Fibroblast of pulmonary artery (primary cell): ENCODE measurements at regions not wholly inside any gene's neighbourhood (a gene's known extent, or its start where the extent isn't known, plus 50 kb on each side); places are given as distances from the start of the nearest gene placed in this dataset.

ENCODE experiments used
- DNase-seq: peaks from one replicate; pipeline ENCODE4 v3.0.0-alpha.2; 2010; ENCODE audit warnings: low read depth
- H3K4me3 ChIP-seq: replicated peaks from 2 replicates; pipeline ENCODE4 v1.5.1; 2011; ENCODE audit warnings: low read depth, mild to moderate bottlenecking, control low read depth, low read length, moderate library complexity
- TF ChIP-seq, protein P1 (sequence below): IDR thresholded peaks from 2 replicates; pipeline ENCODE4 v1.5.1; 2011; ENCODE audit warnings: mild to moderate bottlenecking, control low read depth, low read length, inconsistent platforms; ENCODE audit errors: missing control alignments

DNA sequence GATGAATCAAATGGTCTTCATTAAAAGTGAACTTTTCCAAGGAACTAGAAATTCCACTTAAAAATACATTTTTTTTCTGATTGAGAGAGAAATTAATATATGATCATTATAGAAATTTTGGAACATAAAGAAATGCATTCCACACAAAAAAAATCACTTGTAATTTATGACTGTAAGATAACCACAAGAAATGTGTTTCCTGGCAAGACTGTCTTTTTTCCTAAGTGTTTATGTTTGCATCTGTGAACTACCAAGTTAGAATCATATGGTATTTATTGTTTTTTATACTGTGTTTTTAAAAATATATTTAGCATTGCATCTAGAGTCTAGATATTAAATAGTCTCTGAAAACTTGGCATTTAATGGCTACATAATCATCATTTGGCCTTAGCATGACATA, 726.8 kb downstream of the BCL11B start:
- no peak overlapping the region for H3K4me3 ChIP-seq
- TF ChIP-seq, protein P1, sequence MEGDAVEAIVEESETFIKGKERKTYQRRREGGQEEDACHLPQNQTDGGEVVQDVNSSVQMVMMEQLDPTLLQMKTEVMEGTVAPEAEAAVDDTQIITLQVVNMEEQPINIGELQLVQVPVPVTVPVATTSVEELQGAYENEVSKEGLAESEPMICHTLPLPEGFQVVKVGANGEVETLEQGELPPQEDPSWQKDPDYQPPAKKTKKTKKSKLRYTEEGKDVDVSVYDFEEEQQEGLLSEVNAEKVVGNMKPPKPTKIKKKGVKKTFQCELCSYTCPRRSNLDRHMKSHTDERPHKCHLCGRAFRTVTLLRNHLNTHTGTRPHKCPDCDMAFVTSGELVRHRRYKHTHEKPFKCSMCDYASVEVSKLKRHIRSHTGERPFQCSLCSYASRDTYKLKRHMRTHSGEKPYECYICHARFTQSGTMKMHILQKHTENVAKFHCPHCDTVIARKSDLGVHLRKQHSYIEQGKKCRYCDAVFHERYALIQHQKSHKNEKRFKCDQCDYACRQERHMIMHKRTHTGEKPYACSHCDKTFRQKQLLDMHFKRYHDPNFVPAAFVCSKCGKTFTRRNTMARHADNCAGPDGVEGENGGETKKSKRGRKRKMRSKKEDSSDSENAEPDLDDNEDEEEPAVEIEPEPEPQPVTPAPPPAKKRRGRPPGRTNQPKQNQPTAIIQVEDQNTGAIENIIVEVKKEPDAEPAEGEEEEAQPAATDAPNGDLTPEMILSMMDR = no peak
- no peak for DNase-seq

DNA sequence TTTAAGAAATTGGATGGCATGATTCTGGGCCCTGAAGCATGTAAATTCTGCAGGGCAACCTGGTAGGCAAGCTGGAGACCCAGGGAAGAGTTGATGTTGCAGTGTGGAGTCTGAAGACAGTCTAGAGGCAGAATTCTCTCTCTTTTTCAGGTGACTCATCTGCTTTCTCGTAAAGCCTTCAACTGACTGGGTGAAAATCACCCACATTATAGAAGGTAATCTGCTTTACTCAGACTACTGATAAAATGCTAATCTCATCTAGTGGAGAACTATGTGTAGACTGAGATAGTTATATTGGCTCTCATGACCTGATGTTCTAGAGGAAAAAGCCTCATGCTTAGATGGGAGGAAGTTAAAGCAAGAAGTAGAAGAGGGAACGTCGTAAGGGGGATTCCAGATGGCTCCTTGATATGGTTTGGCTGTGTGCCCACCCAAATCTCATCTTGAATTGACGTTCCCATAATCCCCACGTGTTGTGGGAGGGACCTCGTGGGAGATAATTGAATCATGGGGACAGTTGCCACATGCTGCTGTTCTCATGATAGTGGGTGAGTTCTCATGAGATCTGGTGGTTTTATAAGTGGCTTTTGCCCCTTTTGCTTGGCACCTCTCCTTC, 723.8 kb downstream of the BCL11B start:
- H3K4me3 ChIP-seq = no peak overlapping the region
- DNase-seq = no peak
- TF ChIP-seq, protein P1 = no peak

DNA sequence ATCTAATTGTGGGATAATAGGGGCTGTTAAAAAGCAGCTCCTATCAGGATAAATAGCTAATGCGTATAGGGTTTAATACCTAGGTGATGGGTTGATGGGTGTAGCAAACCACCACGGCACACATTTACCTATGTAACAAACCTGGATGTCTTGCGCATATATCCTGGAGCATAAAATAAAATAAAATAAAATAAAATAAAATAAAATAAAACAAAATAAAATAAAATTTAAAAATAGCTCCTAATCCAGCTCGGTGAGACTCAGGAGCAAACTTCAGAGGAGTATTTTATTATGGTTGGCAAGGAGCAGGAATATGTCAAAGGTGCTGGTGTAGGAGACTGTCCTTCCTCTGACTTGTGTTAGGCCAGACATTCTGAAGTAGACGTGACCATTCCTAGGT, 721.0 kb downstream of the BCL11B start:
- DNase-seq = no peak
- H3K4me3 ChIP-seq = no peak overlapping the region
- TF ChIP-seq, protein P1 = no peak

DNA sequence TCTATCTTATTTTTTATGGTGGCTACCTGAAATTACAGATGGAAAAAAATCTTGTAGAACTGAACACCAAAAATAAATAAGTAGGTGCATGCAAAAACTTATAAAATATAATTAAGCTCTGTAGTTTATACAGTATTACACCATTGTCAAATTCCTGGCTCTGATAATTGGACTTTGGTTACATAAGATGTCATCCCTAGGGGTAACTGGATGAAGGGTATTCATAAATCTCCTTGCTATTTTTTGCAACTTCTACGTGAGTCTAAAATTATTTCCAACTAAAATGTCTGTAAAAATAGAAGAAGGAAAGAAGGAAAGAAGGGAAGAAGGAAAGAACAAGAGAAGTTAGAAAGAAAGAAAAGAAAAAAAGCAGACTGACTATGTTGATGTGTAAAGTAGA, 716.6 kb downstream of the BCL11B start:
- TF ChIP-seq, protein P1 = no peak

DNA sequence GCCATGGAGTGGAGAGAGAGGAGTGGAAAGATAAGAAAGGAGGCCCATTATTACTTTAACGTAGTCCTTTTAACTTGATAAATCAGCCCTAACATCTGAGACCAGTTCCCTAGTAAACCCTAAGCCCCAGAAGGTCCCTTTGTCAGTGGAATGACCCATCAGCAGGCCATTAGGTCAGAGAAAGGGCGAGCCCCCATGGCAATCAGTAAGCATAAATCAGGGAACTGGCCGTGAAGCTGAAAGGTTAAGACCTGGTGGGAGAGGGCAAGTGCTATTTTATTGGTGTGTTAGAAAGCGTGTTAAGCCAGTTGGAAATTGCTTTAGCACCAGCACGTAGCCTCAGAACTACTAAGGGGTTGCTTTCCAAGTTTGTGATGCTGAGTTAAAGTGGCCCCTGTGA, 708.0 kb downstream of the BCL11B start:
- TF ChIP-seq, protein P1 = no peak
- H3K4me3 ChIP-seq = no peak overlapping the region
- no peak for DNase-seq

More for the DNA sequence above, 716.6 kb downstream of the BCL11B start:
- no peak for DNase-seq
- no peak overlapping the region for H3K4me3 ChIP-seq

DNA sequence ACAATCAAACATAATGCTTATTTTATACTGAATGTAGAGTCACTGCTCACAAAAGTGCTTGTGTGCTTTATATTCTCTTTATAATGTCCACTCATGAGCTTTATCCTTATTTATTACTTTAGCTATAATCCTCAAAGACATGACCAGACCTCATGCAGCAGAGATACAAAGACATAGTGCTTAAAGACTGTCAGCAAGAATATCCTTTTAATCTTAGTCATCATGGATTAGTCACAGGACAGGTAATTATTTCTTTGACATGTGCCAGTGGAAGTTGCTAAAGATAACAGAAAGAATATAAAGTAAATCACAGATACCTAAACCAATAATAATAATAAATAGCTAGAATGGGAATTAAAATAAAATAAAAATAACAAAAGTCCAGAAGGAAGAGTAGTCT, 707.5 kb downstream of the BCL11B start:
- TF ChIP-seq, protein P1 = no peak
- DNase-seq = no peak
- H3K4me3 ChIP-seq = no peak overlapping the region

DNA sequence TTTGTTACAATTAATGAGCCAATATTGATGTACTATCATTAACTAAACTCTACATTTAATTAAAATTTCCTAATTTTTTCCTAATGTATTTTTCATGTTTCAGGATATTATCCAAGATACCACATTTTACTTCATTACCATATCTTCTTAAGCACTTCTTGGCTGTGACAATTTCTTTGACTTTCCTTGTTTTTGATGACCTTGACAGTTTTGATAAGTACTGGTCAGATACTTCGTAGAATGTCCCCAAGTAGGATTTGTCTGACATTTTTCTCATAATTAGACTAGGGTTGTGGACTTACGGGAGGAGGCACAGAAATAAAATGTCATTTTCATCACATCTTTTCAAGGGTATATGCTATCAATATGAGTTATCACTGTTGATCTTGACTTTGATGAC, 700.9 kb downstream of the BCL11B start:
- TF ChIP-seq, protein P1 = no peak
- no peak overlapping the region for H3K4me3 ChIP-seq
- no peak for DNase-seq
